Spleen (tissue), 7 donors: ENCODE measurements at regions not wholly inside any gene's neighbourhood (a gene's known extent, or its start where the extent isn't known, plus 50 kb on each side); places are given as distances from the start of the nearest gene placed in this dataset.

ENCODE experiments used
- POLR2AphosphoS5 ChIP-seq, 3 donors: sonication (generic); formaldehyde crosslinking; IDR thresholded peaks; one replicate each; pipeline ENCODE4 v1.5.1; 2017; ENCODE audit warnings: antibody characterized with exemption in 3 of 3
- TF ChIP-seq, protein P1 (sequence below), 11 experiments: fragments of 200-600 bp in 7 of 11; fragments of 450-650 bp in 4 of 11; sonication (generic) in 4 of 11; IDR thresholded peaks in 8 of 11; conservative IDR thresholded peaks in 3 of 11; 1 replicate in 7 of 11; 2 replicates in 4 of 11; pipeline versions ENCODE4 v1.4.0 to v1.8.0; 2016 to 2021; ENCODE audit warnings: antibody characterized with exemption in 11 of 11, inconsistent platforms in 4 of 11, mild to moderate bottlenecking in 1 of 11
- donor health status: DM: no; HTN: no; CAD: no; lungs with moderate emphysema.
- donor health status: DM: no; HTN: no; CAD: no.
- donor health status: DM: no; HTN: no; CAD: no.

DNA sequence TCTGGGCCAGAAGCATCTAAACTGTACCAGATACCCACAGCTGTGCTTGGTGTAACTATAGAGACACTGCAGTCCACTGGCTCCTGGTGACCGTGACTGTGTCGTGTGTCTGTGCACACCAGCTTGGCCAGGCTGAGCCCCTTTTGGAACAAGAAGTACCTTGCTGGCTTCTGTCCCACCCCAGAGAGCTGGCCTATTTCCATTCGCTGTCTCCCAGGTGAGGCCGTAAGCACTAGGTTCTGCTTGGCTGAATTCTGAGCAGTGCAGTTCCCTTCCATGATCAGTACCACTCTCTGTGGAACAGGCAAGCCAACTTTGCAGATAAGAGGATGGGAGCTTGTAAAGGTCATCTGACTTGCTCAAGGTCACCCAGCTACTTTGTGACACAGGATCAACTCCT is 119.9 kb upstream of the DNAH14 start:
- TF ChIP-seq, protein P1, sequence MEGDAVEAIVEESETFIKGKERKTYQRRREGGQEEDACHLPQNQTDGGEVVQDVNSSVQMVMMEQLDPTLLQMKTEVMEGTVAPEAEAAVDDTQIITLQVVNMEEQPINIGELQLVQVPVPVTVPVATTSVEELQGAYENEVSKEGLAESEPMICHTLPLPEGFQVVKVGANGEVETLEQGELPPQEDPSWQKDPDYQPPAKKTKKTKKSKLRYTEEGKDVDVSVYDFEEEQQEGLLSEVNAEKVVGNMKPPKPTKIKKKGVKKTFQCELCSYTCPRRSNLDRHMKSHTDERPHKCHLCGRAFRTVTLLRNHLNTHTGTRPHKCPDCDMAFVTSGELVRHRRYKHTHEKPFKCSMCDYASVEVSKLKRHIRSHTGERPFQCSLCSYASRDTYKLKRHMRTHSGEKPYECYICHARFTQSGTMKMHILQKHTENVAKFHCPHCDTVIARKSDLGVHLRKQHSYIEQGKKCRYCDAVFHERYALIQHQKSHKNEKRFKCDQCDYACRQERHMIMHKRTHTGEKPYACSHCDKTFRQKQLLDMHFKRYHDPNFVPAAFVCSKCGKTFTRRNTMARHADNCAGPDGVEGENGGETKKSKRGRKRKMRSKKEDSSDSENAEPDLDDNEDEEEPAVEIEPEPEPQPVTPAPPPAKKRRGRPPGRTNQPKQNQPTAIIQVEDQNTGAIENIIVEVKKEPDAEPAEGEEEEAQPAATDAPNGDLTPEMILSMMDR (IDR thresholded peaks at IDR 0.05 in 8 of 11, conservative IDR thresholded peaks at IDR 0.05 in 3 of 11) = no peak
- no peak for TF ChIP-seq POLR2AphosphoS5 (IDR thresholded peaks at IDR 0.05)
